IMR-90 (cell line): ENCODE measurements at regions not wholly inside any gene's neighbourhood (a gene's known extent, or its start where the extent isn't known, plus 50 kb on each side); places are given as distances from the start of the nearest gene placed in this dataset.

Experiments used
- ATAC-seq: fragments of 200-7000 bp; cut with Tn5 transposase; 2 replicates; pipeline ENCODE4 v1.9.1; 2020; ENCODE audit warnings: low read depth, mild to moderate bottlenecking, moderate library complexity
- BruUV-seq: library from RNA; stranded (reverse); fragments of 400-500 nt; replicated peaks from 2 replicates; lab custom pipeline; 2021; lab: Mats Ljungman, UMichigan
- CTCF ChIA-PET: fragments of 300-600 bp; formaldehyde crosslinking; extraction: SDS; loops from one replicate; lab custom pipeline; 2021; ENCODE audit warnings: antibody characterized with exemption; lab: Yijun Ruan, JAX
- POLR2A ChIA-PET: fragments of 300-600 bp; sonication (Branson Sonifier 250); formaldehyde crosslinking; loops from one replicate; lab custom pipeline; 2022; ENCODE audit warnings: antibody characterized with exemption; ENCODE audit not compliant: unreplicated experiment; lab: Charles Lee
- DNase-seq: peaks from one replicate; pipeline ENCODE4 v3.0.0; 2013
- H2AFZ ChIP-seq: replicated peaks from 2 replicates; pipeline ENCODE3; 2013; ENCODE audit warnings: low read length, mild to moderate bottlenecking; ENCODE audit not compliant: poor library complexity
- H2AK5ac ChIP-seq: 2 replicates; pipeline ENCODE4 v1.6.1; 2013; ENCODE audit warnings: low read depth, low read length, inconsistent platforms
- H2AK9ac ChIP-seq: replicated peaks from 2 replicates; pipeline ENCODE3; 2013; ENCODE audit warnings: mild to moderate bottlenecking, low read depth, low read length, moderate library complexity; ENCODE audit not compliant: poor library complexity
- H2BK120ac ChIP-seq: 2 replicates; pipeline ENCODE4 v1.6.1; 2013; ENCODE audit warnings: low read depth, low read length, inconsistent platforms
- H2BK15ac ChIP-seq: 3 replicates; pipeline ENCODE4 v1.6.1; 2013; ENCODE audit warnings: low read depth, low read length, inconsistent platforms
- H2BK20ac ChIP-seq: 2 replicates; pipeline ENCODE4 v1.6.1; 2013; ENCODE audit warnings: low read depth, mild to moderate bottlenecking, inconsistent platforms, low read length, moderate library complexity
- H2BK5ac ChIP-seq: 2 replicates; pipeline ENCODE4 v1.6.1; 2013; ENCODE audit warnings: mild to moderate bottlenecking, low read depth, low read length, inconsistent platforms; ENCODE audit not compliant: poor library complexity, severe bottlenecking
- H3K14ac ChIP-seq: replicated peaks from 2 replicates; pipeline ENCODE4 v1.6.1; 2013; ENCODE audit warnings: low read depth, low read length, inconsistent platforms
- H3K18ac ChIP-seq: 2 replicates; pipeline ENCODE4 v1.6.1; 2013; ENCODE audit warnings: low read depth, low read length, control low read depth
- H3K23ac ChIP-seq: 2 replicates; pipeline ENCODE4 v1.6.1; 2013; ENCODE audit warnings: low read depth, low read length, inconsistent platforms
- H3K27ac ChIP-seq: 2 replicates; pipeline ENCODE4 v1.5.1; 2013; ENCODE audit warnings: mild to moderate bottlenecking, control low read depth, low read length; ENCODE audit not compliant: insufficient read depth
- H3K27me3 ChIP-seq: 2 replicates; pipeline ENCODE4 v1.6.1; 2013; ENCODE audit warnings: low read length; ENCODE audit not compliant: control insufficient read depth, insufficient read depth
- H3K36me3 ChIP-seq: 2 replicates; pipeline ENCODE4 v1.6.1; 2013; ENCODE audit warnings: low read length, mixed read lengths; ENCODE audit not compliant: control insufficient read depth, insufficient read depth
- H3K4ac ChIP-seq: 2 replicates; pipeline ENCODE4 v1.6.1; 2013; ENCODE audit warnings: low read depth, low read length, inconsistent platforms
- H3K4me1 ChIP-seq: 2 replicates; pipeline ENCODE4 v1.6.1; 2013; ENCODE audit warnings: low read length, mixed read lengths; ENCODE audit not compliant: control insufficient read depth, insufficient read depth
- H3K4me2 ChIP-seq: 2 replicates; pipeline ENCODE4 v1.6.1; 2013; ENCODE audit warnings: low read depth, mild to moderate bottlenecking, control low read depth, low read length, moderate library complexity
- H3K4me3 ChIP-seq: 2 replicates; pipeline ENCODE4 v1.5.1; 2013; ENCODE audit warnings: low read depth, mild to moderate bottlenecking, control low read depth, low read length, moderate library complexity; ENCODE audit not compliant: insufficient read depth
- H3K56ac ChIP-seq: 2 replicates; pipeline ENCODE4 v1.6.1; 2013; ENCODE audit warnings: low read length, inconsistent platforms; ENCODE audit not compliant: insufficient read depth; ENCODE audit errors: extremely low read depth
- H3K79me1 ChIP-seq, 2 experiments: 2 replicates each; pipeline ENCODE4 v1.6.1; 2013; ENCODE audit warnings: low read length in 2 of 2, inconsistent platforms in 1 of 2, low read depth in 1 of 2
- H3K9ac ChIP-seq: 2 replicates; pipeline ENCODE4 v1.6.1; 2013; ENCODE audit warnings: low read depth, low read length, control low read depth
- H3K9me1 ChIP-seq: 2 replicates; pipeline ENCODE4 v1.6.1; 2013; ENCODE audit warnings: low read length, inconsistent platforms; ENCODE audit not compliant: insufficient read depth
- H3K9me3 ChIP-seq: 2 replicates; pipeline ENCODE4 v1.6.1; 2013; ENCODE audit warnings: low read length; ENCODE audit not compliant: control insufficient read depth, insufficient read depth
- H4K20me1 ChIP-seq: 2 replicates; pipeline ENCODE4 v1.6.1; 2013; ENCODE audit warnings: low read length, inconsistent platforms; ENCODE audit not compliant: insufficient read depth
- H4K5ac ChIP-seq: 2 replicates; pipeline ENCODE4 v1.6.1; 2013; ENCODE audit warnings: mild to moderate bottlenecking, low read depth, low read length, control low read depth
- H4K8ac ChIP-seq, 2 experiments: 2 replicates each; pipeline ENCODE4 v1.6.1; 2013; ENCODE audit warnings: low read depth in 2 of 2, low read length in 2 of 2, control low read depth in 1 of 2, inconsistent platforms in 1 of 2
- H4K91ac ChIP-seq: 2 replicates; pipeline ENCODE4 v1.6.1; 2013; ENCODE audit warnings: low read depth, low read length, inconsistent platforms; ENCODE audit not compliant: insufficient read depth
- BHLHE40 ChIP-seq: fragments of 150-350 bp; IDR thresholded peaks from 2 replicates; pipeline ENCODE4 v1.6.1; 2016; ENCODE audit warnings: mild to moderate bottlenecking, low read depth, low read length
- CEBPB ChIP-seq: IDR thresholded peaks from 2 replicates; pipeline ENCODE4 v1.6.1; 2012; ENCODE audit warnings: low read depth, low read length, improper control_type of control experiment
- FOS ChIP-seq: fragments of 150-350 bp; IDR thresholded peaks from 2 replicates; pipeline ENCODE4 v1.6.1; 2016; ENCODE audit warnings: low read depth, low read length
- WGBS, 2 experiments: methylation state at CpG; one replicate each; pipeline versions ENCODE4 v1.1.5 to v1.1.7; 2013; ENCODE audit warnings: missing lambda C conversion rate in 2 of 2; ENCODE audit not compliant: insufficient read length in 1 of 2; ENCODE audit errors: extremely low coverage in 2 of 2; 5-methylcytosine and 5-hydroxymethylcytosine counted together
- dilution Hi-C: fragments of 300-500 bp; cut with HindIII; formaldehyde crosslinking; loops from one replicate; pipeline ENCODE4 v1.14.3; 2018; ENCODE audit warnings: low sequenced_read_pairs; ENCODE audit not compliant: unreplicated experiment
- in situ Hi-C: fragments of 300-500 bp; cut with MboI; formaldehyde crosslinking; loops from 3 replicates; pipeline ENCODE4 v1.14.3; 2019; ENCODE audit warnings: low sequenced_read_pairs, inconsistent platforms, mixed read lengths
- intact Hi-C: fragments of 100-400 bp; cut with micrococcal nuclease; formaldehyde crosslinking; loops from 2 replicates; pipeline ENCODE4 v1.10.0; 2022
- TF ChIP-seq, protein P1 (sequence below): fragments of 150-350 bp; IDR thresholded peaks from 2 replicates; pipeline ENCODE4 v1.6.1; 2016; ENCODE audit warnings: low read depth, mild to moderate bottlenecking, low read length, moderate library complexity, borderline replicate concordance

DNA sequence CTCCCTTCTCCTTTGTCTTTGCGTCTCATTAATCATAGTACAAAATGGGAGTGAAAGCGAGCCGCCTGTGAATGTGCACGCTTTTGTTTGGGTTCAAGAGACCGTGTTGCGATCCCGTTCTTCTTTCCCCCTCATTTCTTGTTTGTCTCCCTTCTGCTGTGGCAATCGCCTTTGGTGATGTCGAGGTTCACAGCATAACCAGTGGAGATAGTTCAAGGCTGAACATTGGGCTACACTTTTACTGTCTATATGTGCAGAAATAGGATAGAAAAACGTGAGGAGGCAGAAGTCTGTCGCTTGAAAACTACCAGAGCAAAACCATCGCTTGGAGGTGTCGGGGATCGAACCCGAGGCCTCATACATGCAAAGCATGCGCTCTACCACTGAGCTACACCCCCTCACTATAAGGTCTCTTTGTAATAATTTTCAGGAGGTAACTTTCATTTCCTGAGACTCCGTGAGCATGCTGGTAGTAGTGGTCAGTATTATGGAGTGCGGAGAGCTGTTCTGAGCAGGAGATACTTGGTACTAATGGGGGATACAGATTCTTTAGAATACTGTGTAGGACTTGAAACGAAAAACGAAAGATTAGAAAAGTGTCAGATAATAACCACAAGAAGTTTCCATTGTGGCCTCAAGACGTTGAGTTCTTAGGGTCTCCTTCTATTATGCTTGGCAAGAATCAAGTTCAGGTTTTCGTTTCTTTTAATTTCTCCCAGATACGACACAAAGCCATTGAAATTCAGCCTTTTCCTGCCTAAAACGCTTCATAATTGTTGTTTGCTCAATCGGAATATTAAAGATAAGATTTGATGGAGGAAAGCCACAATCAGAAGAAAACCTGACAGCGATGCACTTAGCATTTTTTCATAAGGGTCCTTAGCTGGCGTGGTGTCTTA lies 106.6 kb downstream of the TRIM27 start:
- no peak overlapping the region for H3K14ac ChIP-seq
- H3K27me3 ChIP-seq = peaks cover 32% of the 10 kb centered on the region
- H3K56ac ChIP-seq = no peak overlapping the region
- TF ChIP-seq CEBPB = peak; percentile 28; the same call in 1 of the 2 replicates
- TF ChIP-seq, protein P1, sequence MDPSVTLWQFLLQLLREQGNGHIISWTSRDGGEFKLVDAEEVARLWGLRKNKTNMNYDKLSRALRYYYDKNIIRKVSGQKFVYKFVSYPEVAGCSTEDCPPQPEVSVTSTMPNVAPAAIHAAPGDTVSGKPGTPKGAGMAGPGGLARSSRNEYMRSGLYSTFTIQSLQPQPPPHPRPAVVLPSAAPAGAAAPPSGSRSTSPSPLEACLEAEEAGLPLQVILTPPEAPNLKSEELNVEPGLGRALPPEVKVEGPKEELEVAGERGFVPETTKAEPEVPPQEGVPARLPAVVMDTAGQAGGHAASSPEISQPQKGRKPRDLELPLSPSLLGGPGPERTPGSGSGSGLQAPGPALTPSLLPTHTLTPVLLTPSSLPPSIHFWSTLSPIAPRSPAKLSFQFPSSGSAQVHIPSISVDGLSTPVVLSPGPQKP = no peak
- peak; percentile 80 for TF ChIP-seq BHLHE40
- TF ChIP-seq FOS = peak; percentile 66
- ATAC-seq (peak; percentile 97), DNase-seq (peak; percentile 86)
- BruUV-seq = no TSS peak
- ChIA-PET POLR2A (no interaction called here), CTCF (no interaction called here)
- no peak overlapping the region for H2AK9ac ChIP-seq
- no peak overlapping the region for H3K27ac ChIP-seq
- H2BK15ac ChIP-seq = no peak overlapping the region
- no peaks in the 10 kb centered on the region for H3K79me1 ChIP-seq
- H2AK5ac ChIP-seq = no peak overlapping the region
- H3K4me1 ChIP-seq = no peaks in the 10 kb centered on the region
- WGBS, 2 experiments = no CpG with 5 or more reads among the region's 27 CpGs
- no peak overlapping the region for H4K8ac ChIP-seq
- H4K20me1 ChIP-seq = no peaks in the 10 kb centered on the region
- dilution Hi-C loops = no loop called here
- no peaks in the 10 kb centered on the region for H3K36me3 ChIP-seq
- no peak overlapping the region for H2BK120ac ChIP-seq
- no peaks in the 10 kb centered on the region for H3K9me1 ChIP-seq
- no peak overlapping the region for H3K18ac ChIP-seq
- intact Hi-C loops = no loop called here
- H4K91ac ChIP-seq = no peak overlapping the region
- peak overlapping the region; percentile 72 for H3K4me2 ChIP-seq
- H2BK5ac ChIP-seq = no peak overlapping the region
- no peak overlapping the region for H3K9ac ChIP-seq
- no peak overlapping the region for H2BK20ac ChIP-seq
- H3K23ac ChIP-seq = no peak overlapping the region
- in situ Hi-C loops = no loop called here
- H3K4ac ChIP-seq = no peak overlapping the region
- H3K9me3 ChIP-seq = no peaks in the 10 kb centered on the region
- peak overlapping the region; percentile 56 for H2AFZ ChIP-seq
- peak overlapping the region; percentile 11; the same call in 1 of the 2 replicates for H3K4me3 ChIP-seq
- H4K5ac ChIP-seq = no peak overlapping the region
